Neural progenitor cell (in vitro differentiated cells): ENCODE measurements at regions not wholly inside any gene's neighbourhood (a gene's known extent, or its start where the extent isn't known, plus 50 kb on each side); places are given as distances from the start of the nearest gene placed in this dataset.
A peak's percentile ranks its signal among the peaks of the same experiment; 100 is the strongest.

Source experiments
- DNase-seq: peaks from one replicate; pipeline ENCODE4 v3.0.0-alpha.2; 2016; ENCODE audit warnings: low spot score
- H2AFZ ChIP-seq: fragments of 200-600 bp; sonication (generic); replicated peaks from 2 replicates; pipeline ENCODE4 v1.6.1; 2016; ENCODE audit warnings: antibody characterized with exemption
- H3F3A ChIP-seq: fragments of 200-600 bp; sonication (generic); 2 replicates; pipeline ENCODE4 v1.6.1; 2016; ENCODE audit warnings: antibody characterized with exemption, low read depth
- H3K27ac ChIP-seq: fragments of 200-600 bp; sonication (generic); 2 replicates; pipeline ENCODE4 v1.5.1; 2016; ENCODE audit warnings: mild to moderate bottlenecking
- H3K27me3 ChIP-seq: fragments of 200-600 bp; sonication (generic); 2 replicates; pipeline ENCODE4 v1.6.1; 2016; ENCODE audit warnings: mild to moderate bottlenecking, moderate library complexity
- H3K36me3 ChIP-seq: fragments of 200-600 bp; sonication (generic); 2 replicates; pipeline ENCODE4 v1.5.1; 2016
- H3K4me1 ChIP-seq: fragments of 200-600 bp; sonication (generic); 2 replicates; pipeline ENCODE4 v1.6.1; 2016; ENCODE audit warnings: mixed run types
- H3K4me2 ChIP-seq: fragments of 200-600 bp; sonication (generic); 2 replicates; pipeline ENCODE4 v1.6.1; 2016
- H3K4me3 ChIP-seq: fragments of 200-600 bp; sonication (generic); 2 replicates; pipeline ENCODE4 v1.5.1; 2016
- H3K79me2 ChIP-seq: fragments of 200-600 bp; sonication (generic); 2 replicates; pipeline ENCODE4 v1.6.1; 2016; ENCODE audit warnings: low read depth
- H3K9ac ChIP-seq: fragments of 200-600 bp; sonication (generic); 2 replicates; pipeline ENCODE4 v1.6.1; 2016
- H3K9me3 ChIP-seq: fragments of 200-600 bp; sonication (generic); 2 replicates; pipeline ENCODE4 v1.5.1; 2016; ENCODE audit warnings: low read depth
- H4K20me1 ChIP-seq: fragments of 200-600 bp; sonication (generic); 2 replicates; pipeline ENCODE4 v1.6.1; 2016; ENCODE audit warnings: low read depth
- H3K27ac Mint-ChIP-seq: 3 replicates; pipeline ENCODE4 v1.8.0; 2021; ENCODE audit warnings: mixed read lengths
- H3K27me3 Mint-ChIP-seq: 2 replicates; pipeline ENCODE4 v1.8.0; 2022; ENCODE audit warnings: low read depth, mild to moderate bottlenecking, inconsistent platforms, moderate library complexity, mixed read lengths; ENCODE audit not compliant: insufficient read depth
- H3K36me3 Mint-ChIP-seq: 3 replicates; pipeline ENCODE4 v1.8.0; 2021; ENCODE audit warnings: mixed read lengths
- H3K4me1 Mint-ChIP-seq: 3 replicates; pipeline ENCODE4 v1.8.0; 2021; ENCODE audit warnings: mixed read lengths
- H3K4me3 Mint-ChIP-seq: 3 replicates; pipeline ENCODE4 v1.8.0; 2021; ENCODE audit warnings: mild to moderate bottlenecking, moderate library complexity, mixed read lengths
- H3K9me3 Mint-ChIP-seq: 3 replicates; pipeline ENCODE4 v1.8.0; 2020; ENCODE audit warnings: mixed read lengths
- EZH2 ChIP-seq: fragments of 200-600 bp; sonication (generic); IDR thresholded peaks from 2 replicates; pipeline ENCODE4 v1.6.1; 2017; ENCODE audit warnings: antibody characterized with exemption, mild to moderate bottlenecking, moderate library complexity
- EZH2phosphoT487 ChIP-seq: fragments of 200-600 bp; sonication (generic); IDR thresholded peaks from 2 replicates; pipeline ENCODE4 v1.6.1; 2017; ENCODE audit warnings: antibody characterized with exemption
- TF ChIP-seq, protein P1 (sequence below): fragments of 200-600 bp; sonication (generic); IDR thresholded peaks from 2 replicates; pipeline ENCODE4 v1.5.1; 2017; ENCODE audit warnings: antibody characterized with exemption, mild to moderate bottlenecking

DNA sequence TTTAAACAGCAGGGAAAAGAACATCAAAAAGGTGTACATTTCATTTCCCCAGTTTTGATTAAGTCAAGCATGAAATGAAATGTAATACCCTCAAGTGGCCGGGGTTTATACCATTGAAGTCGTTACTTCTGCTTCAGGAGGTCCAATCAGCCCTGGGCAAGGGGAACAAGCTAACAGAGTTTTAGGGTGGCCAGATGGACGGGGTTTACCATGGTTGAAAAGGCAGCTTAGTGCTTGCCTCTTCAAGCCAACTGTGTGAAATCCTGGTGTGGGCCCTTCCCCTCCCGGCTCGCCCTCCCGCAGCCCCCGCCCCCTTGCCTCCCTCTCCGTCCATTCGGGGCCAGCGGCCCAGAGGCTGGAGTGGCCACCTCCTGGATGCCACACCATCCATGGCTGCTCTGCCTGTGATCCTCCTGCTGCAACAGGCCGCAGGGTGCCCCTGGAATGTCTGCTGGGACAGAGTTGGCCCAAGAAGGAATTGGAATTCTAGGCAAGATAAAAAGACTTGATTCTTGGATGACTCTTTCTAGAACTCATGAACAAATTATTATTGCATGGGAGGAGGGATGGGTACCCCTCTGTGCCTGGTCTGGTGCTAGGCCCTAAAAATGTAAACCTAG is 296.2 kb upstream of the IRX3 start:
- no peak overlapping the region for H3K9ac ChIP-seq
- Mint-ChIP-seq H3K36me3 (no peaks in the 10 kb centered on the region), H3K9me3 (peaks cover 5% of the 10 kb centered on the region), H3K27ac (peak overlapping the region; percentile 88), H3K4me1 (peaks cover 62% of the 10 kb centered on the region), H3K27me3 (peaks cover 52% of the 10 kb centered on the region), H3K4me3 (peak overlapping the region; percentile 33)
- no peak overlapping the region for H3K4me2 ChIP-seq
- peaks cover 66% of the 10 kb centered on the region for H4K20me1 ChIP-seq
- peaks cover 96% of the 10 kb centered on the region for H3K27me3 ChIP-seq
- no peak overlapping the region for H3K27ac ChIP-seq
- H3K36me3 ChIP-seq: no peaks in the 10 kb centered on the region
- DNase-seq: peak; percentile 95
- TF ChIP-seq, protein P1, sequence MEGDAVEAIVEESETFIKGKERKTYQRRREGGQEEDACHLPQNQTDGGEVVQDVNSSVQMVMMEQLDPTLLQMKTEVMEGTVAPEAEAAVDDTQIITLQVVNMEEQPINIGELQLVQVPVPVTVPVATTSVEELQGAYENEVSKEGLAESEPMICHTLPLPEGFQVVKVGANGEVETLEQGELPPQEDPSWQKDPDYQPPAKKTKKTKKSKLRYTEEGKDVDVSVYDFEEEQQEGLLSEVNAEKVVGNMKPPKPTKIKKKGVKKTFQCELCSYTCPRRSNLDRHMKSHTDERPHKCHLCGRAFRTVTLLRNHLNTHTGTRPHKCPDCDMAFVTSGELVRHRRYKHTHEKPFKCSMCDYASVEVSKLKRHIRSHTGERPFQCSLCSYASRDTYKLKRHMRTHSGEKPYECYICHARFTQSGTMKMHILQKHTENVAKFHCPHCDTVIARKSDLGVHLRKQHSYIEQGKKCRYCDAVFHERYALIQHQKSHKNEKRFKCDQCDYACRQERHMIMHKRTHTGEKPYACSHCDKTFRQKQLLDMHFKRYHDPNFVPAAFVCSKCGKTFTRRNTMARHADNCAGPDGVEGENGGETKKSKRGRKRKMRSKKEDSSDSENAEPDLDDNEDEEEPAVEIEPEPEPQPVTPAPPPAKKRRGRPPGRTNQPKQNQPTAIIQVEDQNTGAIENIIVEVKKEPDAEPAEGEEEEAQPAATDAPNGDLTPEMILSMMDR: no peak
- TF ChIP-seq EZH2: no peak
- TF ChIP-seq EZH2phosphoT487: peak; percentile 100
- H3K4me1 ChIP-seq: peaks cover 21% of the 10 kb centered on the region
- H3F3A ChIP-seq: peaks cover 55% of the 10 kb centered on the region
- H3K4me3 ChIP-seq: no peak overlapping the region
- H3K79me2 ChIP-seq: no peaks in the 10 kb centered on the region
- H2AFZ ChIP-seq: no peak overlapping the region
- H3K9me3 ChIP-seq: no peaks in the 10 kb centered on the region

DNA sequence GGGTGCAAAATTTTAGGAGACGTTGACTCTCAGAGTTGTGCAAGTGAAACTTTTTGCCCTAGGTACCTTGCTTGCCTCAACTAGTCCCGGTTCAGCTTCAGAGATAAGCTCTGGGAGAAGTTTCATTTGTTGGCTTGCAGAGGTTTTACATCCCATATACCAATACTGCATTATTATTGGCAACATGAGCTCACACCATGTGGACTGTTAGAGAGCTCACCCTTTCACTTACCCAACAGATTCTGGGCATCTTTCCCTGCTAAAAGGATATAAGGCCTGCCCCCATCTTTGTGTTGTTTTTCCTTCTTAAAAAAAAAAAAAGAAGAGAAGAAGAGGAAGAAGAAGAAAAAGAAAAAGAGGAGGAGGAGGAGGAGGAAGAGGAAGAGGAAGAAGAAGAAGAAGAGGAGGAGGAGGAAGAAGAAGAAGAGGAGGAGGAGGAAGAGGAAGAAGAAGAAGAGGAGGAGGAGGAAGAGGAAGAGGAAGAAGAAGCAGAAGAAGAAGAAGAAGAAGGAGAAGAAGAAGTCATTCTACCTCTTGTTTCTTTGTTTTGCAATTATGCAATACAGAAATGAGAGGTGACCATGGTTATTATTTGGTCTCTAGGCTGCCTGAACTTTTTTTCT is 292.6 kb upstream of the IRX3 start:
- Histone ChIP-seq H3K4me3 (no peak overlapping the region), H2AFZ (no peak overlapping the region), H3K27ac (no peak overlapping the region), H3K36me3 (no peaks in the 10 kb centered on the region), H3F3A (peaks cover 53% of the 10 kb centered on the region), H3K4me2 (no peak overlapping the region), H3K27me3 (peaks cover 95% of the 10 kb centered on the region), H3K9me3 (no peaks in the 10 kb centered on the region), H4K20me1 (peaks cover 62% of the 10 kb centered on the region), H3K79me2 (no peaks in the 10 kb centered on the region), H3K9ac (no peak overlapping the region), H3K4me1 (peaks cover 24% of the 10 kb centered on the region)
- peaks cover 65% of the 10 kb centered on the region for H3K4me1 Mint-ChIP-seq
- TF ChIP-seq EZH2: no peak
- TF ChIP-seq, protein P1: no peak
- TF ChIP-seq EZH2phosphoT487: no peak
- peaks cover 37% of the 10 kb centered on the region for H3K27me3 Mint-ChIP-seq
- H3K4me3 Mint-ChIP-seq: no peak overlapping the region
- no peak for DNase-seq
- H3K36me3 Mint-ChIP-seq: no peaks in the 10 kb centered on the region
- peaks cover 5% of the 10 kb centered on the region for H3K9me3 Mint-ChIP-seq
- no peak overlapping the region for H3K27ac Mint-ChIP-seq

DNA sequence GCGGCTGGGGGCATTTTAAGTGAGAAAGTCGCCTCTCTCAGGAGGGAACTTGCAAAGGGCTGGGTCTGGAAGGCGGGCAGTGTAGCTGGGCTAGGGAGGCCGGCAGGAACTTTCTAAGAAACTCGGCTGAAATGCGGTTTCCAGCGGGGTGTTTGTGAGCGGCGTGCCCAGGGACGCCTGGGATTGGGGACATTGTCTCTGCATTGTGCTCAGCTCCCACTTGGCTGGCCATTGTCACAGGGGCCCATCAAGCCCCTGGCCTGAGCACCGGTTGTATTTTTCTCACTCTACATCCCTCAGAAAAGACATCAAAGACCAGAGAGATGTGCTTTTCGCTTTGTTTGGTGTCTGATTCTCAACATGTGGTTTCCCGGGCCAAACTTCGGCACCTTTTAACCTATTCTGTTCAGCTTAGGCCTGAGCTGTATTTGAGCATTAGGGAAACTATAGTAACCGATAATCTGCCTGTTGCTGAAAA is 291.1 kb upstream of the IRX3 start:
- H3K4me2 ChIP-seq: peak overlapping the region; percentile 66
- no peak for TF ChIP-seq EZH2
- TF ChIP-seq, protein P1: no peak
- peak; percentile 88 for TF ChIP-seq EZH2phosphoT487
- no peak overlapping the region for H3K9ac ChIP-seq
- no peaks in the 10 kb centered on the region for H3K36me3 Mint-ChIP-seq
- peaks cover 52% of the 10 kb centered on the region for H3K4me1 Mint-ChIP-seq
- no peaks in the 10 kb centered on the region for H3K36me3 ChIP-seq
- H2AFZ ChIP-seq: no peak overlapping the region
- H3K27ac Mint-ChIP-seq: peak overlapping the region; percentile 99
- peaks cover 42% of the 10 kb centered on the region for H3F3A ChIP-seq
- no peak overlapping the region for H3K27ac ChIP-seq
- H3K4me3 ChIP-seq: peak overlapping the region; percentile 16
- H4K20me1 ChIP-seq: peaks cover 54% of the 10 kb centered on the region
- peaks cover 10% of the 10 kb centered on the region for H3K9me3 Mint-ChIP-seq
- no peaks in the 10 kb centered on the region for H3K9me3 ChIP-seq
- H3K4me1 ChIP-seq: peaks cover 24% of the 10 kb centered on the region
- H3K79me2 ChIP-seq: no peaks in the 10 kb centered on the region
- peaks cover 38% of the 10 kb centered on the region for H3K27me3 Mint-ChIP-seq
- H3K27me3 ChIP-seq: peaks cover 89% of the 10 kb centered on the region
- peak; percentile 89 for DNase-seq
- H3K4me3 Mint-ChIP-seq: peak overlapping the region; percentile 27
